Erythroblast (primary cell): ENCODE measurements at regions not wholly inside any gene's neighbourhood (a gene's known extent, or its start where the extent isn't known, plus 50 kb on each side); places are given as distances from the start of the nearest gene placed in this dataset.

Experiments
- GATA1 ChIP-seq: IDR thresholded peaks from 2 replicates; pipeline ENCODE4 v1.6.1; 2011; ENCODE audit warnings: low read depth, mild to moderate bottlenecking, control low read depth, low read length, moderate library complexity
- POLR2A ChIP-seq: IDR thresholded peaks from 2 replicates; pipeline ENCODE4 v1.6.1; 2011; ENCODE audit warnings: mild to moderate bottlenecking, low read length

- TF ChIP-seq POLR2A: no peak
- TF ChIP-seq GATA1: no peak
Observed at GRCh38 chr22:27358096-27358870, 443.3 kb downstream of the MN1 start.
